Activated T-helper 9 cell treated with anti-CD3 and anti-CD28 coated beads, Interleukin-2, amount 50 U/mL, for 16 hours (primary cell): ENCODE measurements at regions not wholly inside any gene's neighbourhood (a gene's known extent, or its start where the extent isn't known, plus 50 kb on each side); places are given as distances from the start of the nearest gene placed in this dataset.
"Not testable (repeated sequence)": the region's sequence is repeated elsewhere in the genome, so short reads cannot be mapped to it uniquely, and the experiment has no call there.

Source experiments
- DNase-seq: peaks from one replicate; pipeline ENCODE4 v3.0.0-alpha.2; 2020; ENCODE audit warnings: low read depth

DNA sequence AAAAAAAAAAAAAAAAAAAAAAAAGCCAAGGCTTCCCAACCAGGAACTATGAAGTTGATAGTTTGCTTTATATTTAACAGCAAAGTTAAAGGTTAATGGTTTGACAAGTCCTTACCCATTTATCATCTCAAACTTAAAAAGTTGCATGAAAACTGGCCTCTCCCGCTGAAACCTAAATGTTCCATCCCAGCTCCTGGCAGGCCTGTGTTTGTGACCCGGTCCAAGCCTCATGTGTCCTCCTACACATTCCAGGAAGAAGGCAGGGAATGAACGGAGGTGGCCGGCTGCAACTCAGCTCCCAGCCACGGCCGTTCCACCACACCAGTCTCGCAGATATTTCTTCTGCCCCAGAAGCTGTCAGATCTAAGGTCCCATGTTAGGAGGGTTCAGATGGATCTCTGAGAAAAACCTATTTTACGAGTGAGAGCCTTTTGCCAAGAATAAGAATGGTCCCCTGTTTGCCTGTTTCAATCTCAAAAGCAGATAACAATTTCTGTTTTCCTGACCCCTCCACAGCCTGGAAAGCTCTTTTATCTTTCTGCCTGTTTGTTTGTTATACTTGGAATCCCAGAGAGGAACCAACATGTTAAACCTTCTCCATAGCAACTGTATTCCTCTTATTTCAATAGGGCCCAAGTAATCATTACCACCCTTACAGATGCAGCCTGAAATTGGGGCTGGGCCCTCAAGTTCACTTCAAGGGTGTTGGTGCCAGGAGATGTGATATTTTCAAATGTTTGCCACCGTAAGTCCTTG, 56.5 kb downstream of the KCTD12 start:
- DNase-seq = no peak

DNA sequence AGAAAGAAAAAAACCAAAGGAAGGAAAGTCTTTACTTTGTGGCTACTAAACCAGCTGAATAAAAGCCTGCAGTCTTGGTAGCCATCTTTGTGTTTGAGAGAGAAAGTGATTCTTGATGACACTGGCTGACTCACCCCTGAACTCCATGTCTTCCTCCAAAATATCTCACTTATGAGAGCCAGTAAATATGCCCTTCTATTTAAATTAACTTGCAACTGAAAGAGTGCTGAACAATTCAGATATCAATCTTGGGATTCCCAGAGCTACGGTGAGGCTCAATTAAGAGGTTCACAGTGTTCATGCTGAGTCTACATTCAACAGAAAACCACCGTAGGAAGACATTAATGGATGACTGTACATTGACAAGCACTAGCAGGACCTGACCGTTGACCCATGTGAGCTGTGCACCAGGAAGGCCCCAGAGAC, 57.9 kb downstream of the KCTD12 start:
- DNase-seq = no peak

DNA sequence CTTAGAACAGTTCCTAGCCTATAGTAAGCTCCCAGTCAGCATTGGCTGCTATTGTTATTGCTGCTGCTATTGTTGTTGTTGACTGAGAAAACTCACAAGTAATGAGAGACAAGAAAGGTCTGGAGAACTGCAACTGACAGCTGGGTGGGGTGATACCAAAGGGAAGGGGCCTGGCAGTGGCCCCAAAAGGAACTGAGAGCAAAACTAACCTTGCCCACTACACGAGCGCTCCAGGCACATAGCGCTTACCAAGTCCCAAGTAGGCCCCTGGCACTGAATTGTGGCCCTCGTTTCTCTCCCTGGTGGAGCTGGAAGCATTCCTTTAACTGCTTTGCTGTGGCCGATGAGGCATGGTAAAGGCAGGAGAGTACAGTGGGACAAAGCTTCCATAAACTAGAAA, 59.7 kb downstream of the KCTD12 start:
- no peak for DNase-seq

DNA sequence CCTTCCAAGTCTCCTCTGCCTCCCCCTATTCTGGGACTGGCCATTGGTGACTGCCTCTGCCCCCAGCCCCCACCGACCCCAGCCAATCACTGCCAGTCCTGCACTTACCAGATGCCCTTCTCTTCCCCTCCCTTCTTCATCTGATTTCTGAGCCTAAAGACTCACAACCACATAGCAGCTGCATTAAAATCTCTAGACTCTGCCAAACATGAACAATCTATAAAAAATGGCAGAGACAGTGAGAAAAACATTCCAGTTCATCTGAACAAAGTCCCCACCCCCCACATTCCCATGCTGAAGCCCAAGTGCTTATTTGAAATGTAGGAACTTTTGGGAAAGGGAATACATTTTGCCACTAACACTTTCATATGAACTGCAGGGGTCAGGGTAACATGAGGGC, 60.8 kb downstream of the KCTD12 start:
- DNase-seq = no peak

DNA sequence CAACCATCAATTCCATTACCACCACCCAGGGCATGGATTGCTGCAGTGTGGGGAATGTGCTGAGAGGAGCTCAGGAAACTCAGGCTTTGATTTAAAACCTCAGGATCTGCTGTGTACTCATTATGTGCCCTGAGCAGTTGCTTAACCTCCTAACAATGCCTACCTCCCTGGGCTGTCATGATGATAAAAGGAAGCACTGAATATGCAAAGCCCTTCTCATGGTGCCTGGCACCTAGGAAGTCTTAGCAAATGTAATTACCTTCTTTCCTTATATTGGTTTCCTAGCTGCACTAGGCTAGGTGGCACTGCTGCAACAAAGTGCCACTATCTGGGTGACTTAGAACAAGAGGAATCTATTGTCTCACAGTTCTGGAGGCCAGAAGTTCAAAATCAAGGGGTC, 62.2 kb downstream of the KCTD12 start:
- DNase-seq = no peak

DNA sequence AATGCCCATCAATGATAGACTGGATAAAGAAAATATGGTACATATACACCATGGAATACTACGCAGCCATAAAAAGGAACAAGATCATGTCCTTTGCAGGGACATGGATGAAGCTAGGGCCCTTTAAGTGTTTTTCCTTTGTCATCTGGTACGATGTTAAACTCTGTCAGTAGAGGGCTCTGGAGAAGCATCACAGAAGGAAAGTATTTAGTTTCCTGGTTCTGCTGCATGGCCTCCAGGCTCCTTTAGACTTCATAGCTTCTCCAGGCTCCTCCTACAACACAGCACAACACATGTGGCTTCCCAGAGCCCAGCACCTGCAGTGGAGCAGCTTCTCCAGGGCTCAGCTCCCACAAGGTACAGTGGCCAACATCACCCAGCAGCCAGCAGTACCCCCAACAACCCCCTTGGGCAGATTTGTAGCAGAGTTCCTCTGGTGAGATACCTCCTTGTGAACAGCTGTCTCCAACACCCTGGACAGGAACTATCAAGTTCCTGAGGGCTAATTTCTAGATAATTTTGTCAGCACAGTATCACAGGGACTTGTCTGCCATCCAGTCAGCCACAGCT, 63.4 kb downstream of the KCTD12 start:
- DNase-seq = no peak

DNA sequence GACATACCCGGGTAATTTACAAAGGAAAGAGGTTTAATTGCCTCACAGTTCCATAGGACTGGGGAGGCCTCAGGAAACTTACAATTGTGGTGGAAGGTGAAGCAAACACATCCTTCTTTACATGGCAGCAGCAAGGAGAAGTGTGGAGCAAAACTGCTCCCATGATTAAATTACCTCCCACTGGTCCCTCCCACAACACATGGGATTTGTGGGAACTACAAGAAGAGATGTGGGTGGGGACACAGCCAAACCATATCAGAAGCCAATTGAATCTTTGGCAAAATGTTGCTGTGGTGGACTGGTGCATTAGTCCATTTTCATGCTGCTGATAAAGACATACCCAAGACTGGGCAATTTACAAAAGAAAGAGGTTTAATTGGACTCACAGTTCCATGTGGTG, 65.0 kb downstream of the KCTD12 start:
- DNase-seq = not testable (repeated sequence)

DNA sequence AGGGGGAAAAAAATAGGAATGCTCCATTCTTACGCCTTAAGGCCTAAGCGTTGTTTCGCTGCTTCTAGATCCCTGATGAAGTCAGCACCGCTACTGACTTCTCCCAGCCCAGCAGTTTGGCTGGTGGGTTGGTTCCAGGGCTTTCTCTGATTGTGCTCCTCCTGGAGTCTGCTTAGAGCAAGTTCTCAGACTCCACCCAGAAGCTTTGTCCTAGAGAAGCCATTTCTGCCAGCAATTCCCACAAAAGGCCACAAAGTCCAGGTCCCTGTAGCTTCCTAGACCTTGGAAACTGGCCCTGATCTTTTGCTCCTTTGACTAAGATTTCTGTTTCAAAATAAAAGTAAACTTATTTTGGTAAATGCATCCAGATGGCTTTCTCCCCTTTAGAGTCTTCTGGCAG, 65.4 kb downstream of the KCTD12 start:
- no peak for DNase-seq

DNA sequence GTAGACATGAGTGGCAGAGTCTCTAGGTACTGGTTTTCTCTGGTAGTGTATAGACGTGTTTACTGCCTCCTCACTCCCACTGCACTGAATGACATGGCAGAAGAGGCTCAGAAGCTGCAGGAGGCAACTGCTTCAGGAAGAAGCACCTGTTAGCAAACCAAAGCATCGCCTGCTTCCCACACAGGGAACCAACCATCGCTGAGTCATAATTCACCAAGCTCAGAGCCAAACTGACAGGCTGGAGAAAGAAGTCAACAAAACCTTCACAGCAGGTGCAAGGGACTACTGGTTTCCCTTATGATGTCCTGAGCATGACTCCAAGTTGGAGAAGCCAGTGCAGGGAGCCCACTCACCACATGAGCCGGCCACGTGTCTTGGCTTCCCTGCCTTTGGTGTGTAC, 69.8 kb downstream of the KCTD12 start:
- DNase-seq = no peak

DNA sequence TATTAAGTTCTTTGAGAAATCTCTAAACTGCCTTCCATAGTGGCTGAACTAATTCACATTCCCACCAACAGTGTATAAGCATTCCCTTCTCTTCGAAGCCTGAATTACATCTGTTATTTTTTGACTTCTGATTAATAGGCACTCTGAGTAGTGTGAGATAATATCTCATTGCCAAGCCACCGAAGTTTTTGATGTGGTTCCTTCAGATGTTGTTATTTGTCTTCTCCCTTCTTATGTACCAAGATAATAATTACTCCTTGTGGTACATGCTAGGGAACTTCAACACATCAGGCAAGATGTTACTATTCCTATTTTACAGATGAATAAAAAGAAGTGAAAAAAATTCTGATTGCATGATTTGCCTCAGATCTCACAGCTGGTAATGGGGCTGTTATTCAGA, 70.9 kb downstream of the KCTD12 start:
- no peak for DNase-seq

DNA sequence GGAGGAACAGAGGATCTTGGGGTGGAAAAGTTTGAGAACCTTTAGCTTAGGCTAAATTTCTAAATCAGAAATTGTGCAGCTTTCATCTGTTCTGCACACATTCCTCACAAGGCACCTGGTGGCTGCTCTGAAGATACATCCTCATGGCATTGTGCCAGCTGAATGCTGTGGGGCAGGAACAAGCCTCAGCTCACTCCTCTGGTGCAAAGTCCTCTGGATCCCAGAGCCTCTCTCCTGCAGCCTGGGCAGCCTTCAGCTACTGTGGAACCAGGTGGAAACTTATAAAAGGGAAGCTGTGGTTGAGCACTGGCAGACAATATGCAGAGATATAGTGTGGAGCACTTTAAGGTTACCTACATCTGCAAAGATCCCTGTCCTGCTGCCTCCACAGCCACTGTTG, 72.3 kb downstream of the KCTD12 start:
- DNase-seq = no peak

DNA sequence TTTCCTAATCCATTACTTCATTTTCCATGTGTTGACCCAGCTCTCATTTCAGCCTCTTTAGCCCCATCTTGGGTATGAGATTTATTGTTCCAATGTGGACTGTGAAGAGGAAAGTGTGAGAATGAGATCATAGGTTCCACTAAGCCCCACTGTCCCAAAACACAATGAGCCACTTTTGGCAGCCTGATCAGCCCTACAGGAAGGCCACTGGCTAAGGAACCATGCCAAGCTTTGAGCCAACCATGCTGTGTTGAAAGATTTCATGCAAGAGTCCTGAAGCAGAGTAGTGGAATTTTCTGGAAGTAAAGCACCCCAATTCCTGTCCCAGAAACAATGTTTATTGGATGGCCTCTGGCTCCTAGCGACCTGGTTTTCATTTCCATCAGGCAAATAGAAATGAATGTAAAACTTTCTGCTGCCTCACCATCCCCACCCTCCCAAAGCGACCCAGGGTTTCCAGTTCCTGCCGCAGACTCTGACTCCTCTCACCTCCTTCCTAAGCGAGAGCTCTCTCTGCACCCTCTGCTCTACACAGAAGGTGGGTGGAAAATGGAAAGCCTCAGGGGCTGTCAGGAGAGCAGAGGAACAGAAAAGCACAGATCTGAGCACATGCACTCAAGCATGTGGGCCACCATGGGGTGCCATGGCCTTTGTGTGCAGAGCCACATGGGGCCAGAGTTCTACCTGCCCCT, 73.1 kb downstream of the KCTD12 start:
- no peak for DNase-seq

DNA sequence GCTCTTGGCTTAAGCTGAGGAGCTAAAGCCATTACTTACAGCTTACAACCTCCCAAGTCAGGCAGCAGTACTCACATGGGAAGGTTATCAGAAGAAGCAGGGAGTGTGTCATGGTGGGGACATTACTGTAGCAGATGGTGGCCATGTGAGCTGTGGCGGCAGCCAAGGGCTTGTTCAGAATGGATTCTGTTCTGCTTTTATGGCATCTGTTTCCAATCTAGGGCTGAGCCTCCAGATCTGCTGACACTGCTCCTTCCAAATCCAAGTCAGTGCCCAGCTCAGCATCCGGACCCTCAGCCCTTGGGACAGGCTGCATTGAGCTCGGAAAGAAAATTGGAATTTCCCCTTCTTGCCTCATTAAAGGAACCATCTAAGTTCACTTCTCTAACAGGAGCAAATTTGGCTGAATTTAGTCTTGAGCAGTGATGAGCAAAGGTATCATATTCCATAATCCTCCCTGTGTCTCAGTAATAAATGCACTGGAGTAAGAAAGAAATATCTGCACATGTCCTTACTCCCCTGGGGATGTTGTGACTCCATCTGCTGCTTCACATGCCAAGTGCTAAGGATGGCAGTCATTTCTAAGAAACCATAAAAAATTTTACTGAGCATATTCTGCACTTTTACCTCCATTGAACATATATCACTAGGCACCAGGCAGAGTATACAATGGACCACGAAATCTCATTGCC, 73.9 kb downstream of the KCTD12 start:
- no peak for DNase-seq

DNA sequence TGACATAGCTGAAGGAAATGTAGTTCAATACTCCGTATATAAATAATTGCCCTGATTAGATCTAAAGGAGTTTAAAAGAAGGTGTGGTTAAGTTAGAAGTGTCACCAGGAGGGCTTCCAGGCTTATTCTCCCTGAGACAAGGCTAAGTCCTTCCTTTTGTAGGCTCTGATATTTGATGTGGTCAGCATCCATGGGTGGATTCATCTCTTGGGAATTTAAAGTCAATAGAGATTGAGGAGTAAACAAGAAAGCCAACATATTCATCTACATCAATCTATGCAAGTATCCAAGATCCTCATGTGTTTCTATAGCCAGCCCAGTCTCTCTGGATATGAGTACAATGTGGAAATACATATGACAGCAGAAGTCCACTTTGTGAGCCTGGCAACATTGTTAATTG, 76.8 kb downstream of the KCTD12 start:
- no peak for DNase-seq

DNA sequence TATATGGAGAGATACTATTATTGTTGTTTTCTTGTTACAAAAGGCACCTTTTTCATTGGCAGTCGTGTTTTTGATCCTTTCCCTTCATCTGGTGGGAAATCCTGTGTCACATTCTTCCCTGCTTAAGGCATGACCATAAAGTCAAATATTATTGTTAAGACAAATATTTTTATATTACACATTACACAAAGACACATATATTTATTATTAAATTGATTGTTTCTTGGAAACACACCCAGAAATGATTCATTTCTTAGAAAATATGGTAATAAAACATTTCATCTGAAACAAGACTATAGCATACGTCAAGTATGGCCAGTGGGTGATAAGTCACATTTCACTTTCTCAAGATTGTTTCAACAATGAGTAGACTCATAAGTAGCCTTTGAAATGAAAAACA, 77.3 kb downstream of the KCTD12 start:
- no peak for DNase-seq

DNA sequence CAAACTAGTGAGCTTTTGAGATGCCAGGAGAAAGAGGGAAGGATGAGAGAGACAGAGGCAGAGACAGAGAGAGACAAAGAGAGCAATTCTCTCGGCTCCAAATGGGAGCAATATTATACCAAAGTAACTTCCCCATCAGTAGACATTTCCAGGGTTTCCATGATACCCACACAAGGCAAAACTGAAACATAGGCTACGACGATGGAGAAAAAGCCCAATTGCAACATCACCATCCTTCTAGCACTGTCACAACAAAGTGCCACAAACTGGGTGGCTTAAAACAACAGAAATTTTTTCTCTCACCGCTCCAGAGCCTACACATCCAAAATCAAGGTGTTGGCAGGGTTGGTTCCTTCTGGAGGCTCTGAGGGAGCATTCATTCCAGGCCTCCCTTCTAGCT, 81.4 kb downstream of the KCTD12 start:
- DNase-seq = no peak

DNA sequence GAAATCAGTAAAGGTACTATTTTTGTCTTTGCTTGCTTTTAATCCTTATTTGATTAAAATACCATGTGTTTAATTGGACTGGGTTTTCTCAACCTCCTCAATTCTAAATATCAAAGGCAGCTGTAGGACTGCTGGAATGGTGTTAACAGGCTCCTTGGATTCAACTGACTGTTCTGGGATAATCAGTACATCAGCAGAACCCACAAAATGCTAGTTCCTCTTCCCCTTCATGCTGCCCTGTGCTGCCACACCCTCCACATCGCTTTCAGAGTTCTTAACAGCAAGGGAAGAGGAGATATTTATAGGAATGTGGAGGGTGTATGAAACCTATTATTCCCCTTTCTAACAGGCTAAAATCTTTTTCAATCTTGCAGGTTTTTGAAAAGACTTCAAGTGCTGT, 82.4 kb downstream of the KCTD12 start:
- no peak for DNase-seq

DNA sequence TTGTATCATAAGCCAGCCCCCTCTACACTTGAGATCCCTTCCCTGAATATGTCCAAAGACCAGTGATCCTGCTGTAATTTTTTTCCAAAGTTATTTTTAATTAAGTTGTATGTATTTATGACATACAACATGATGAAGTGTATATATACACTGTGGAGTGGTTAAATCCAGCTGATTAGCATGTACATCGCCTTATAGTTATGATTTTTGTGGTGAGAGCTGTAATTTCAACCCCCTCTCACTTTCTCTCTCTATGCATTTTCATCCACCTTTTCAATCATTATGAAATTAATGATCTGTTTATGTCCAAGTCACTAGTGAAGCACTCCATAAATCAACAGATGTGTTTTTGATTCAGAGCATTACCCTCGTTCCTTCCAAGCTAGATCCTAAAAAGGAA, 85.3 kb downstream of the KCTD12 start:
- DNase-seq = no peak

DNA sequence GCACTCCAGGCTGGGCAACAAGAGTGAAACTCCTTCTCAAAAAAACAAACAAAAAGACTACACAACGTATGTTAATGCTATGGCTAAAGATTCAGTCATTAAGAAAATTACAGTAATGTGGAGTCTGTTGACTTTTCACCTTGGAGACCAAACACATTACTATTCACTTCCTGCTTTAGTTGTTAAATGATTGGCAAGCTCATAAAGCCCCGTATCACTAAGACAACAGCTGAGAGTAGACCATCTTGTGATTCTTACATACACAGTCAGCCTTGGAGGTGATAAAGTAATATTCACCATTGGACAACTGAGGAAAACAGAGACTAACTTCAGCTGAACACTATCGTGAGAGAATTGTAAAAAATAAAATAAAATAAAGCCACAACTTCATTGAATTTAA, 86.5 kb downstream of the KCTD12 start:
- DNase-seq = no peak

DNA sequence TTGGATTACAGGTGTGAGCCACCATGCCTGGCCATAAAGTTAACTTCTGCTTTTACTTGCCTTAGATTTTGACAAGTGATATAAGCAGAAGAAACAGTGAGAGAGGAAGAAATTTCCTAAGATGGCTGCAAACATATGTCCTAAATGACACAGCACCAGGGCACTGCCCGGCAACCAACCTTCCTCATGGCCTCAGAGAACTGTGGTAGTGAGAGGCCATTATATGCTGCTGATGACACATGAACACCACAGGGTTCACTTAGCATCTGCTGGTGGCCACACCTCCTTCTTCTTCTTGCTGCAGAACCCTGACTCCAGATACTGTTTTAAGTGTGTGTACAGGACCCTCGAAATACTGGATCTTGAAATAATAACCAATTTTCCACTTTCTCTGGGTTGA, 88.2 kb downstream of the KCTD12 start:
- DNase-seq = no peak

DNA sequence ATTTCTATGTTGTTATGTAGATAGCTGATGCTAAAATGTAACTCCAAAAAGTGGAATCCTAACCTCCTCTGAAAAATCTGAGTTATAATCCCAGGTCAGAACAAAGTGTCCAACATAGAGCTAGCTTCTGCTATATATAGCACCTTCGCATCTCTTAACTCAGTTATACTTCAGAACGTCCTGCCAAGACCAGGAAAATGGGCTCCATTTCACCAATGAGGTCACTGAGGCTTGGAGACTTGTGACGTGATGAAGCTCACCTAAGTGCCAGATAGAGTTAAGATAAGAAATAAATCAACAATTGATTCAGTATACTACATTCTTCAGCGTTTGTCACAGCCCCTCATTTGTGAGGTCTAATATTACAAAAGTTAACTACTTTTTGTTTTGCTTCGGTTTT, 88.8 kb downstream of the KCTD12 start:
- DNase-seq = no peak

DNA sequence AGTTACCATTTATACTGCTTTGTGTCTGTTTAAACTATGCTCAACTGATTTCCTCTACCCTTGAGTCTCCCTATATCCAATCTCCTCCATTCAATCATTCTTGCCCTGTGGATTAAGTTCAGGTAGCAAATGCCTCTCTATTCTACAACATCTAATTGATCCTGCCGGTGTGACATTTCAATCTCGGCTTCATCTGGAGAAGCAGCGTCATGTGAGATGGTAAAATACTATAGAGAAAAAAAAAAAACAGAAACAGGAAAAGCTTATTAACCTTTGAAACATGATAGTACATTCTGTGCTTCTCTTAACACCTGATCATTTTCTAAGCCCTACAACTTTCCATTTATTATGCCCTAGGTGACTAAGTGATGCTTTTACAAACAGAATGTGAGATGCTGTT, 89.4 kb downstream of the KCTD12 start:
- DNase-seq = no peak
